HCT116 (cell line): ENCODE measurements at regions not wholly inside any gene's neighbourhood (a gene's known extent, or its start where the extent isn't known, plus 50 kb on each side); places are given as distances from the start of the nearest gene placed in this dataset.

ENCODE experiments used
- ATAC-seq: fragments of 200-7000 bp; cut with Tn5 transposase; 2 replicates; pipeline ENCODE4 v1.9.1; 2020; ENCODE audit warnings: mild to moderate bottlenecking, moderate library complexity
- BruUV-seq: library from RNA; stranded (reverse); fragments of 400-500 nt; replicated peaks from 2 replicates; lab custom pipeline; 2021; lab: Mats Ljungman, UMichigan
- CTCF ChIA-PET: fragments of 300-600 bp; sonication (Branson Sonifier 250); formaldehyde crosslinking; loops from one replicate; lab custom pipeline; 2021; ENCODE audit warnings: antibody characterized with exemption; lab: Charles Lee
- POLR2A ChIA-PET: fragments of 300-600, 350-600 bp; sonication (Branson Sonifier 250); formaldehyde crosslinking; loops from one replicate; lab custom pipeline; 2021; ENCODE audit warnings: antibody characterized with exemption; lab: Charles Lee
- RAD21 ChIA-PET, 2 experiments: fragments of 300-600 bp; sonication (Branson Sonifier 250); formaldehyde crosslinking; loops; one replicate each; lab custom pipeline; 2023; ENCODE audit warnings: low total read pairs in 2 of 2; ENCODE audit not compliant: uncharacterized antibody in 2 of 2, unreplicated experiment in 2 of 2, low non-redundant PET in 1 of 2; lab: Charles Lee
- DNase-seq: peaks from one replicate; pipeline ENCODE4 v3.0.0-alpha.2; 2010; ENCODE audit warnings: low read depth, low spot score
- H2AFZ ChIP-seq: fragments of 200-600 bp; shearing (Covaris generic), sonication (generic); 2 replicates; pipeline ENCODE4 v1.6.1; 2017; ENCODE audit warnings: low read depth, mixed run types, mixed read lengths, antibody characterized with exemption, low read length; ENCODE audit not compliant: poor library complexity, severe bottlenecking
- H3K27ac ChIP-seq: 2 replicates; pipeline ENCODE4 v1.5.1; 2012; ENCODE audit warnings: low read depth, low read length
- H3K27me3 ChIP-seq: fragments of 200-600 bp; sonication (generic); 2 replicates; pipeline ENCODE4 v1.6.1; 2016; ENCODE audit warnings: mixed run types, low read length, mixed read lengths; ENCODE audit not compliant: insufficient read depth
- H3K36me3 ChIP-seq, 2 experiments: fragments of 200-500 bp in 1 of 2; fragments of 200-600 bp in 1 of 2; sonication (Bioruptor generic) in 1 of 2; sonication (generic) in 1 of 2; 2 replicates each; pipeline versions ENCODE4 v1.5.1 to v1.6.1; 2014 to 2016; ENCODE audit warnings: low read length in 2 of 2, inconsistent platforms in 1 of 2, mixed read lengths in 1 of 2, mixed run types in 1 of 2; ENCODE audit not compliant: insufficient read depth in 2 of 2, control insufficient read depth in 1 of 2
- H3K4me1 ChIP-seq, 2 experiments: fragments of 200-600 bp in 1 of 2; sonication (generic) in 1 of 2; 2 replicates each; pipeline versions ENCODE4 v1.5.1 to v1.6.1; 2012 to 2017; ENCODE audit warnings: low read length in 2 of 2, inconsistent platforms in 1 of 2, mild to moderate bottlenecking in 1 of 2, mixed read lengths in 1 of 2, mixed run types in 1 of 2, moderate library complexity in 1 of 2; ENCODE audit not compliant: insufficient read depth in 2 of 2, control insufficient read depth in 1 of 2
- H3K4me2 ChIP-seq: fragments of 200-600 bp; sonication (generic); 2 replicates; pipeline ENCODE4 v1.6.1; 2017; ENCODE audit warnings: mixed run types, low read length, mixed read lengths
- H3K4me3 ChIP-seq, 2 experiments: fragments of 200-600 bp in 1 of 2; sonication (generic) in 1 of 2; replicated peaks in 1 of 2; 2 replicates each; pipeline ENCODE4 v1.5.1; 2011 to 2016; ENCODE audit warnings: low read length in 2 of 2, control low read depth in 1 of 2, low read depth in 1 of 2, mild to moderate bottlenecking in 1 of 2, mixed read lengths in 1 of 2, mixed run types in 1 of 2
- H3K79me2 ChIP-seq: fragments of 200-600 bp; sonication (generic); 2 replicates; pipeline ENCODE4 v1.6.1; 2017; ENCODE audit warnings: mild to moderate bottlenecking, mixed run types, low read length, moderate library complexity, mixed read lengths; ENCODE audit not compliant: insufficient read depth
- H3K9ac ChIP-seq: fragments of 200-600 bp; sonication (generic); 2 replicates; pipeline ENCODE4 v1.6.1; 2016; ENCODE audit warnings: low read length, mixed read lengths
- H3K9me2 ChIP-seq: fragments of 200-600 bp; sonication (generic), shearing (Covaris generic); 2 replicates; pipeline ENCODE4 v1.6.1; 2017; ENCODE audit warnings: mixed run types, mild to moderate bottlenecking, moderate library complexity; ENCODE audit not compliant: insufficient read depth
- H3K9me3 ChIP-seq, 2 experiments: fragments of 200-500 bp in 1 of 2; fragments of 200-600 bp in 1 of 2; sonication (Bioruptor generic) in 1 of 2; sonication (generic) in 1 of 2; 2 replicates each; pipeline ENCODE4 v1.6.1; 2014 to 2017; ENCODE audit warnings: low read length in 2 of 2, mixed read lengths in 2 of 2, inconsistent platforms in 1 of 2, low read depth in 1 of 2, mild to moderate bottlenecking in 1 of 2, mixed run types in 1 of 2, moderate library complexity in 1 of 2; ENCODE audit not compliant: control insufficient read depth in 1 of 2, insufficient read depth in 1 of 2
- H4K20me1 ChIP-seq: fragments of 200-600 bp; sonication (generic), shearing (Covaris generic); 2 replicates; pipeline ENCODE4 v1.6.1; 2017; ENCODE audit warnings: mixed run types, mild to moderate bottlenecking, moderate library complexity; ENCODE audit not compliant: insufficient read depth
- CBX3 ChIP-seq: IDR thresholded peaks from 2 replicates; pipeline ENCODE4 v1.6.1; 2012; ENCODE audit warnings: low read depth
- CEBPB ChIP-seq: IDR thresholded peaks from 2 replicates; pipeline ENCODE4 v1.6.1; 2012; ENCODE audit warnings: low read depth
- EGR1 ChIP-seq: IDR thresholded peaks from 2 replicates; pipeline ENCODE4 v1.6.1; 2012; ENCODE audit warnings: low read depth
- ELF1 ChIP-seq: IDR thresholded peaks from 2 replicates; pipeline ENCODE4 v1.6.1; 2012; ENCODE audit warnings: low read depth, borderline replicate concordance
- EZH2 ChIP-seq: fragments of 200-600 bp; sonication (generic); IDR thresholded peaks from 2 replicates; pipeline ENCODE4 v1.6.1; 2017; ENCODE audit warnings: antibody characterized with exemption, mixed run types
- EZH2phosphoT487 ChIP-seq: fragments of 200-600 bp; IDR thresholded peaks from 2 replicates; pipeline ENCODE4 v1.6.1; 2018; ENCODE audit warnings: antibody characterized with exemption, borderline replicate concordance
- FOSL1 ChIP-seq: IDR thresholded peaks from 2 replicates; pipeline ENCODE4 v1.6.1; 2012; ENCODE audit warnings: low read depth
- JUND ChIP-seq: IDR thresholded peaks from 2 replicates; pipeline ENCODE4 v1.6.1; 2012
- POLR2A ChIP-seq: IDR thresholded peaks from 2 replicates; pipeline ENCODE4 v1.7.0; 2011; ENCODE audit warnings: borderline replicate concordance; ENCODE audit not compliant: insufficient read depth, insufficient read length; ENCODE audit errors: extremely low read depth
- POLR2AphosphoS5 ChIP-seq: IDR thresholded peaks from 2 replicates; pipeline ENCODE4 v1.6.1; 2011; ENCODE audit warnings: mild to moderate bottlenecking, low read depth, low read length, moderate library complexity
- RAD21 ChIP-seq: IDR thresholded peaks from 2 replicates; pipeline ENCODE4 v1.6.1; 2012; ENCODE audit warnings: low read depth, mild to moderate bottlenecking
- SIN3A ChIP-seq: IDR thresholded peaks from 2 replicates; pipeline ENCODE4 v1.6.1; 2012; ENCODE audit warnings: low read depth
- SRF ChIP-seq: IDR thresholded peaks from 2 replicates; pipeline ENCODE4 v1.6.1; 2012; ENCODE audit warnings: low read depth
- TCF7L2 ChIP-seq: IDR thresholded peaks from 2 replicates; pipeline ENCODE4 v1.7.0; 2011; ENCODE audit warnings: borderline replicate concordance, inconsistent platforms; ENCODE audit not compliant: insufficient read depth, insufficient read length; ENCODE audit errors: extremely low read depth
- YY1 ChIP-seq: IDR thresholded peaks from 2 replicates; pipeline ENCODE4 v1.6.1; 2011; ENCODE audit warnings: low read length, low read depth, moderate library complexity, mild to moderate bottlenecking; ENCODE audit not compliant: insufficient replicate concordance; ENCODE audit errors: extremely low read depth
- ZFX ChIP-seq: fragments of 450-650 bp; IDR thresholded peaks from 2 replicates; pipeline ENCODE4 v1.6.1; 2017
- ZNF274 ChIP-seq: fragments of 200-500 bp; sonication (Bioruptor generic); IDR thresholded peaks from 2 replicates; pipeline ENCODE4 v1.6.1; 2014; ENCODE audit warnings: mild to moderate bottlenecking, low read depth, low read length, inconsistent platforms
- intact Hi-C: fragments of 100-400 bp; cut with micrococcal nuclease; formaldehyde crosslinking; loops from 2 replicates; pipeline ENCODE4 v1.10.0; 2022
- TF ChIP-seq, protein P1 (sequence below): IDR thresholded peaks from 2 replicates; pipeline ENCODE4 v1.6.1; 2012

DNA sequence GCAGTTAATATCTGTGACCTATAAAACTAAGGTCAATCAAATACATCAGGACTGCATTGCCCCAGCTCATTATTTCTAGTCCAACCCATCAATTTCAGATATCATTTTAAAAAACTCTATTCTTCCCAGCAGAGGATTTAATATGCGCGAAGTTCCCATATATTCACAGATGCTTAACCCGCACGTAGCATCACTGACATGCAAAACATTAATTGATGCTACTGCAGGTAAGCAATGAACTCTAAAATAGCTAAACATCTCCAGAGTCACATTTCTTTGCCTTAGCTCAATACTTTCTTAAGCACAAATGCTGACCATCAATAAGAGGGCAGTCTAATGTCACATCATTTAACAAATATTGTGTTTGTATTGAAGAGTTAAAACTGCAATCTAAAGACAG is 586.6 kb upstream of the CDH18 start:
- no peak overlapping the region for H3K9ac ChIP-seq
- DNase-seq (no peak), ATAC-seq (no peak)
- H3K4me2 ChIP-seq: no peak overlapping the region
- H3K9me2 ChIP-seq: no peaks in the 10 kb centered on the region
- no peaks in the 10 kb centered on the region for H3K36me3 ChIP-seq
- no peak overlapping the region for H3K27ac ChIP-seq
- H3K4me3 ChIP-seq: no peak overlapping the region
- no peaks in the 10 kb centered on the region for H4K20me1 ChIP-seq
- H2AFZ ChIP-seq: no peak overlapping the region
- H3K4me1 ChIP-seq: no peaks in the 10 kb centered on the region
- intact Hi-C loops: no loop called here
- POLR2A ChIA-PET: no interaction called here
- no peaks in the 10 kb centered on the region for H3K27me3 ChIP-seq
- CTCF ChIA-PET: no interaction called here
- RAD21 ChIA-PET: no interaction called here
- no peak for TF ChIP-seq JUND
- TF ChIP-seq RAD21: no peak
- no peak for TF ChIP-seq TCF7L2
- TF ChIP-seq YY1: no peak
- no peak for TF ChIP-seq CEBPB
- TF ChIP-seq ZNF274: no peak
- TF ChIP-seq CBX3: no peak
- no peak for TF ChIP-seq ELF1
- TF ChIP-seq, protein P1, sequence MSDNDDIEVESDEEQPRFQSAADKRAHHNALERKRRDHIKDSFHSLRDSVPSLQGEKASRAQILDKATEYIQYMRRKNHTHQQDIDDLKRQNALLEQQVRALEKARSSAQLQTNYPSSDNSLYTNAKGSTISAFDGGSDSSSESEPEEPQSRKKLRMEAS: no peak
- no peak for TF ChIP-seq SIN3A
- TF ChIP-seq POLR2A: no peak
- TF ChIP-seq POLR2AphosphoS5: no peak
- TF ChIP-seq SRF: no peak
- no peak for TF ChIP-seq EZH2phosphoT487
- TF ChIP-seq ZFX: no peak
- TF ChIP-seq FOSL1: no peak
- no peak for TF ChIP-seq EZH2
- TF ChIP-seq EGR1: no peak
- no TSS peak for BruUV-seq
- H3K79me2 ChIP-seq: no peaks in the 10 kb centered on the region
- H3K9me3 ChIP-seq: peaks cover 24% of the 10 kb centered on the region in 2 experiments; a peak in 2 of 4 replicates
